ENCODE measurements at regions not wholly inside any gene's neighbourhood (a gene's known extent, or its start where the extent isn't known, plus 50 kb on each side); places are given as distances from the start of the nearest gene placed in this dataset.

DNA sequence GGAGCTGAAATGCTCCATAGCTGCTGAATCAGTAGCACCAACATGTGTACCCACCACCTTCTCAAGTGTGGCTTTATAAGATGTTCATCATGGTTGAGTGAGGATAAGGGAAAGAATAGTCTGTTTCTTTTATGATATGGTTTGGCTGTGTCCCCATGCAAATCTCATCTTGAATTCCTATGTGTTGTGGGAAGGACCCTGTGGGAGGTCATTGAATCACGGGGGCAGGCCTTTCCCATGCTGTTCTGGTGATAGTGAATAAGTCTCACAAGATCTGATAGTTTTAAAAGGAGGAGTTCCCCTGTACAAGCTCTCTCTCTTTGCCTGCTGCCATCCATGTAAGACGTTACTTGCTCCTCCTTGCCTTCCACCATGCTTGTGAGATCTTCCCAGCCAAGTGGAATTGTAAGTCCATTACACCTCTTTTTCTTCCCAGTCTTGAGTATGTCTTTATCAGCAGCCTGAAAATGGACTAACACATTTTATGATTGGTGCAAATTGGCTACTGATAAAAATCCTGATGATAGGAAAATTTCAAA, 799.9 kb downstream of the TNS3 start:
- 83% methylated on average over 2 of the region's 2 CpGs for WGBS (ENCODE audit: insufficient coverage)

DNA sequence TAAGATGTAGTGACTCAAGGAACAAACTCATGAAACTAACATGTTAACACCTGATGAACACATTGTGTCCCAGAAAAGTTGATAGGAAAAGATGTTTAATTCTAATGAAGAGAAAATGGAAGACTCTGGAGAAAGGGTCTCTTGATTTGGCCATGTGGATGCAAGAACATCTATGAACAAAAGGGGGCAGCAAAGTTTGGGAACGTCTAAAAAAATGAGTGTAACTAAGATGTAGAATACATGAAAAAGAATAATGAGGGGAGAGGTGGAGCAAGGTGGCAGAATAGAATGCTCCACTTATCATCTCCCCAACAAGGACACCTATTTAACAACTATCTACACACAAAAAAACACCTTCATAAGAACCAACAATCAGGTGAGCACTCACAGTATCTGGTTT, 805.1 kb downstream of the TNS3 start:
- H3K27ac ChIP-seq (ENCODE audit: low read depth, low read length) = no peak overlapping the region
- WGBS (ENCODE audit: insufficient coverage) = no CpG with 5 or more reads among the region's 1 CpG
- no peaks in the 10 kb centered on the region for H3K36me3 ChIP-seq (ENCODE audit: control insufficient read depth, insufficient read depth, low read length)
- no peaks in the 10 kb centered on the region for H3K27me3 ChIP-seq (ENCODE audit: control insufficient read depth, insufficient read depth, low read length)
- no peak overlapping the region for H3K4me3 ChIP-seq (ENCODE audit: low read depth, low read length)
- H3K9me3 ChIP-seq (ENCODE audit: control insufficient read depth, insufficient read depth, low read length) = no peaks in the 10 kb centered on the region
- no peaks in the 10 kb centered on the region for H3K4me1 ChIP-seq (ENCODE audit: control insufficient read depth, insufficient read depth, low read length)
- no peak for DNase-seq (ENCODE audit: low read depth in 4 of 6, low spot score in 6 of 6)

More for the DNA sequence above, 799.9 kb downstream of the TNS3 start:
- H3K4me1 ChIP-seq (ENCODE audit: control insufficient read depth, insufficient read depth, low read length) = no peaks in the 10 kb centered on the region
- no peak for DNase-seq (ENCODE audit: low read depth in 4 of 6, low spot score in 6 of 6)
- H3K36me3 ChIP-seq (ENCODE audit: control insufficient read depth, insufficient read depth, low read length) = no peaks in the 10 kb centered on the region
- H3K27me3 ChIP-seq (ENCODE audit: control insufficient read depth, insufficient read depth, low read length) = no peaks in the 10 kb centered on the region
- no peak overlapping the region for H3K4me3 ChIP-seq (ENCODE audit: low read depth, low read length)
- no peak overlapping the region for H3K27ac ChIP-seq (ENCODE audit: low read depth, low read length)
- no peaks in the 10 kb centered on the region for H3K9me3 ChIP-seq (ENCODE audit: control insufficient read depth, insufficient read depth, low read length)

DNA sequence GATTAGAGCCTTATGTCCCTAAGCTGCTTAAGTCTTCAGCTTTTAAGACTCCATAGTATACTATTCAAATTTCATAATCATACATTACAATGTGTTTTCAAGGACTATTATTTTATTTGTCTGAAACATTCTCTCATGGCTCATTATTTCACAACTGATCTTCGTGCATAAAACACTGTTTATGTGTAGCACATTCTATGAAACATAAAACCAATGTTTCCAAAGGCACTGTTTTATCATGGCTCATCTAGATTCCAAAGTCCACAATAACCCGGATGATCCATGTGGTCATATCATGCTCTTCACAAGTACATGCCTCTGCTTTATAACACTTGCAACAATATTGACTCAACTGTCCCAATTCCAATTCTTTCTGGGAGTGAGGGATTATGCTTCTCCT, 806.1 kb downstream of the TNS3 start:
- DNase-seq (ENCODE audit: low read depth in 4 of 6, low spot score in 6 of 6) = no peak
- WGBS (ENCODE audit: insufficient coverage) = 68% methylated on average over 2 of the region's 2 CpGs
- H3K27ac ChIP-seq (ENCODE audit: low read depth, low read length) = no peak overlapping the region
- no peaks in the 10 kb centered on the region for H3K27me3 ChIP-seq (ENCODE audit: control insufficient read depth, insufficient read depth, low read length)
- H3K9me3 ChIP-seq (ENCODE audit: control insufficient read depth, insufficient read depth, low read length) = no peaks in the 10 kb centered on the region
- no peaks in the 10 kb centered on the region for H3K36me3 ChIP-seq (ENCODE audit: control insufficient read depth, insufficient read depth, low read length)
- H3K4me1 ChIP-seq (ENCODE audit: control insufficient read depth, insufficient read depth, low read length) = no peaks in the 10 kb centered on the region
- no peak overlapping the region for H3K4me3 ChIP-seq (ENCODE audit: low read depth, low read length)

DNA sequence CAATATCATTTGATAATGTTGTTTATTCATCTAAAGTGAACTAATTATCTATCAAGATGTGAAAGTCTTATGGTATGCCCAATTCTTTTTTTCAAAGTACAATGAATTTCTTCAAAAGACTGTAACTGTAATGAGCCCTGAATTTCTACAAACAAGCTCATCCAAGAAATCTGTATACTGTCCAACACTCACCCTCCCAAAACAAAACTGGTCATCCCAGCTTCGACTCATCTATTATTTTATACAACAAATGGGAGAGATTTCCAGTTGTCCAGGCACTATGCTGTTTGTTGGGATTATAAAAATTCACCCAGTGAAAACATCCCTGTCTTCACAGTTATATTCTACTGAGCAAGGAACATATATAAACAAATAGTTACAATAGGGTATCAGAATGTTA, 806.9 kb downstream of the TNS3 start:
- Histone ChIP-seq H3K27ac (ENCODE audit: low read depth, low read length) (no peak overlapping the region), H3K4me1 (ENCODE audit: control insufficient read depth, insufficient read depth, low read length) (no peaks in the 10 kb centered on the region), H3K36me3 (ENCODE audit: control insufficient read depth, insufficient read depth, low read length) (no peaks in the 10 kb centered on the region), H3K4me3 (ENCODE audit: low read depth, low read length) (no peak overlapping the region), H3K9me3 (ENCODE audit: control insufficient read depth, insufficient read depth, low read length) (no peaks in the 10 kb centered on the region), H3K27me3 (ENCODE audit: control insufficient read depth, insufficient read depth, low read length) (no peaks in the 10 kb centered on the region)
- no peak for DNase-seq (ENCODE audit: low read depth in 4 of 6, low spot score in 6 of 6)
- no CpG with 5 or more reads among the region's 1 CpG for WGBS (ENCODE audit: insufficient coverage)

DNA sequence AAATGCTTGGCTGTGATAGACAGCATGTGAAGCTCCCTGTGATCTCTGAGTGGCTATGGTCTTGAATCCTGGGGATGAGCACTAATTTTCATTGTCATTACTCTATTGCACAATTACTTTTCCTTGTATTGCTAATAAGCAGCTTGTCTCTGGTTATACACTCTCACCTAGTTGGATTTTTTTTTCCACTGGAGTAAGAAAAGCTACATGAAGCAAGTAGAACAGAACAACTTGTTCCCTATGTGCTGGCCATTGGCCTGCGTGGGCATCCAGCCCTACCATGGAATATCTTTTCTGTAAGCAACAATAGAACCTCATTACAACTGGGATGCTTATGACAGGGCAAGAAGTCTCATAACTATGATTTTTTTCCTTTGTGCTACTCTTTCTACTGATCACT, 807.4 kb downstream of the TNS3 start:
- H3K36me3 ChIP-seq (ENCODE audit: control insufficient read depth, insufficient read depth, low read length) = no peaks in the 10 kb centered on the region
- 100% methylated on average over 1 of the region's 1 CpG for WGBS (ENCODE audit: insufficient coverage)

DNA sequence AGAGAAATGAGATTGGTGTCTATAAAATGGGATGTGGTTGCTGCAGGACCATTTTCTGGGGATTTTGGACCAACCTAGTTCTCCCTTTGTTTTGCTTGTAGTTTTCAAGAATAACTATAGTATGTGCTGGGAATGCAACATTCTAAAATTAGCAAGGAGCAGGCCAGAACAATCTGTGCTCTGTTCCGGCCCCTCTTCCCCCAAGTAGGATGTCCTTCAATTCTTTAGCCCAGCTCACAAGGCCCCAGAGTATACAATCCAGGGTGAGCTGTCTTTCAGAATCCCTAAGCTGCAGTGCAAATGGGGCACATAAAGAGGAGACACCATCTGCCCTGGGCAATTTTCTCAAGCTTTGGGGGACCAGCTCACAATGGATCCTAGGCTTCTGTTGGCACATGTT, 809.1 kb downstream of the TNS3 start:
- Histone ChIP-seq H3K36me3 (ENCODE audit: control insufficient read depth, insufficient read depth, low read length) (no peaks in the 10 kb centered on the region), H3K27ac (ENCODE audit: low read depth, low read length) (no peak overlapping the region), H3K4me1 (ENCODE audit: control insufficient read depth, insufficient read depth, low read length) (no peaks in the 10 kb centered on the region), H3K27me3 (ENCODE audit: control insufficient read depth, insufficient read depth, low read length) (no peaks in the 10 kb centered on the region), H3K4me3 (ENCODE audit: low read depth, low read length) (no peak overlapping the region), H3K9me3 (ENCODE audit: control insufficient read depth, insufficient read depth, low read length) (peaks cover 2% of the 10 kb centered on the region)
- peak in 1 of 6 donors; percentile 37 for DNase-seq (ENCODE audit: low read depth in 4 of 6, low spot score in 6 of 6)
- WGBS (ENCODE audit: insufficient coverage) = no CpG with 5 or more reads among the region's 1 CpG

More for the DNA sequence above, 807.4 kb downstream of the TNS3 start:
- Histone ChIP-seq H3K4me3 (ENCODE audit: low read depth, low read length) (no peak overlapping the region), H3K9me3 (ENCODE audit: control insufficient read depth, insufficient read depth, low read length) (no peaks in the 10 kb centered on the region), H3K27ac (ENCODE audit: low read depth, low read length) (no peak overlapping the region), H3K27me3 (ENCODE audit: control insufficient read depth, insufficient read depth, low read length) (no peaks in the 10 kb centered on the region), H3K4me1 (ENCODE audit: control insufficient read depth, insufficient read depth, low read length) (no peaks in the 10 kb centered on the region)
- no peak for DNase-seq (ENCODE audit: low read depth in 4 of 6, low spot score in 6 of 6)

DNA sequence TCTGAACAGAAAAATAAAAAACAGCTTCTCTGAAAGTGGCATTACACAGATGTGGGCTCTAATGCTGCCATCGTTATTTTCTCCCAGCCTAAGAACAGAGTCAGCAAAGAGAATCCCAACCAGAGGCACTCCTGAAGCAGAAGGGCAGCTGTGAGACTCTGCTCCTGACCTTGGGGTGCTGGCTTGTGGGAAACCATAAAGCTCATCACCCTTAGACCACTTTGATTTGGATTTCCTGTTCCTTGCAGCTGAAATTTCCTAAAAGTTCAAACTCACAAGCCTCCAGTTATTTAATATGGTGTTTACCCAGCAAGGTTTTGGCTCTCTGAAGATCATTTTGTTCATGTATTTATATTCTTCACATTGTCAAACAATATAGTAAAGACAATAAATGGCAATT, 814.8 kb downstream of the TNS3 start:
- no peaks in the 10 kb centered on the region for H3K4me1 ChIP-seq (ENCODE audit: control insufficient read depth, insufficient read depth, low read length)
- no peak overlapping the region for H3K27ac ChIP-seq (ENCODE audit: low read depth, low read length)
- H3K4me3 ChIP-seq (ENCODE audit: low read depth, low read length) = no peak overlapping the region
- no peaks in the 10 kb centered on the region for H3K27me3 ChIP-seq (ENCODE audit: control insufficient read depth, insufficient read depth, low read length)
- no peaks in the 10 kb centered on the region for H3K36me3 ChIP-seq (ENCODE audit: control insufficient read depth, insufficient read depth, low read length)
- no peak for DNase-seq (ENCODE audit: low read depth in 4 of 6, low spot score in 6 of 6)
- peaks cover 2% of the 10 kb centered on the region for H3K9me3 ChIP-seq (ENCODE audit: control insufficient read depth, insufficient read depth, low read length)
- 89% methylated on average over 1 of the region's 1 CpG for WGBS (ENCODE audit: insufficient coverage)

DNA sequence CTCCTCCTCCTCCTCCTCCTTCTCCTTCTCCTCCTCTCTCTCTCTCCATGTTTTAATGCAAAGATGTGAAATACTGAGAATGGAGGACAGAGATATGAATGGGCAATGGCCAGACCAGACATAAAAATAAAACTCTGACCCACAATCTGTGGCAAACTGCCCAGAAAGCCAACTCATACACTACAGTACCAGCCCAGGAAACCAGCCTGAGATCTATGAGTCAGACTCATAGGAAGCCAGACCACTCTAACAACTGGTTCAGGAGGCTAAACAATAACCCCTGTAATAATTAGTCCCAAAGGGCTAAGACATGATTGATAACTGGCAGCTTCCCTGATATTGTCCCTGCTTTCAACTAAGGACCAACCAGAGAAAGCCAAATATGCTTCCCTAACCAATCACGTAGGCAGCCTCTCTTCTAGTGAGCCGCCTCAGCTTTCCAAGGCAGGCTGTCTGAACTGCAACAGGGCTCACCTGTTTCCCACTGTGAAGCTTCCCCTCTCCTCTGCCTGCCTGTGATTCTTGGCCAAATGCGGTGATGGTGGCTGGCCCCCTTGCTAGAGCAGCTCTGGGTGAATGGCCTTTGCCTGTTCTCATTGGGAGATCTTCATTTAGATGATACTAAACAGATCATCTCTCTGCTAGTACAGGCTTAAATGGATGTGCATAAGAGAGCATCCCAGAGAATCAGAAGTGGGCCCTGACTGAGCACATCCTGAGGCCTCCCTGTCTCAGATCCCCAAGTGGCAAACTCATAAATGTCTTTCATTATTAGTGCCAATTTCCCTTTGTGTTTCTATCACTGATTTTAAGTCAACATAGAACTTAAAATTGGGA, 817.6 kb downstream of the TNS3 start:
- Histone ChIP-seq H3K4me3 (ENCODE audit: low read depth, low read length) (no peak overlapping the region), H3K27ac (ENCODE audit: low read depth, low read length) (no peak overlapping the region), H3K36me3 (ENCODE audit: control insufficient read depth, insufficient read depth, low read length) (no peaks in the 10 kb centered on the region), H3K9me3 (ENCODE audit: control insufficient read depth, insufficient read depth, low read length) (peaks cover 2% of the 10 kb centered on the region), H3K27me3 (ENCODE audit: control insufficient read depth, insufficient read depth, low read length) (no peaks in the 10 kb centered on the region), H3K4me1 (ENCODE audit: control insufficient read depth, insufficient read depth, low read length) (no peaks in the 10 kb centered on the region)
- no peak for DNase-seq (ENCODE audit: low read depth in 4 of 6, low spot score in 6 of 6)
- 76% methylated on average over 2 of the region's 3 CpGs for WGBS (ENCODE audit: insufficient coverage)

DNA sequence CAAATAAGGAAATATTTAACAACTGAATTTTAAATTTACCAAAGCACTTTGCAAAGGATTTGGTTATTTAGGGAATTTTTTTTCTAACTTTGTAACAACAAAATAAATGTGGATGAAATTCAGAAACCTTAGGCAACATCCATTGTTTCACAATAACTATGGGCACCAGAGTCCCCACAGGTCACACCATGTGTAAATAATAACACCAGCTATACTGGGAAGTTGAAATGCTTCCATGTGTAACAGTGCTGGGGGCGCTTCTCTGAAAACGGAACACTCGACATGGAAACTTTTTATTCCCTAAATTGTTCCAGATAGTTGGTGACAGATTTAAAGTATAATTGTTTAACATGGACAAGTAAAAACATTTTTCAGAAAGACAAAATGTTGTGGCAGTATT, 818.6 kb downstream of the TNS3 start:
- no peaks in the 10 kb centered on the region for H3K36me3 ChIP-seq (ENCODE audit: control insufficient read depth, insufficient read depth, low read length)
- no peaks in the 10 kb centered on the region for H3K4me1 ChIP-seq (ENCODE audit: control insufficient read depth, insufficient read depth, low read length)
- WGBS (ENCODE audit: insufficient coverage) = no CpG with 5 or more reads among the region's 3 CpGs
- H3K27ac ChIP-seq (ENCODE audit: low read depth, low read length) = no peak overlapping the region
- no peaks in the 10 kb centered on the region for H3K27me3 ChIP-seq (ENCODE audit: control insufficient read depth, insufficient read depth, low read length)
- H3K9me3 ChIP-seq (ENCODE audit: control insufficient read depth, insufficient read depth, low read length) = no peaks in the 10 kb centered on the region
- no peak for DNase-seq (ENCODE audit: low read depth in 4 of 6, low spot score in 6 of 6)
- H3K4me3 ChIP-seq (ENCODE audit: low read depth, low read length) = no peak overlapping the region

All from spinal cord (tissue), 9 donors.